ENCODE measurements at regions not wholly inside any gene's neighbourhood (a gene's known extent, or its start where the extent isn't known, plus 50 kb on each side); places are given as distances from the start of the nearest gene placed in this dataset.
"Not testable (repeated sequence)": the region's sequence is repeated elsewhere in the genome, so short reads cannot be mapped to it uniquely, and the experiment has no call there.

GRCh38 chr4:116110713-116111112 lies 974.7 kb downstream of the TRAM1L1 start:
- H3K27ac ChIP-seq (ENCODE audit: low read depth, low read length), result no peak overlapping the region
- no peaks in the 10 kb centered on the region for H3K27me3 ChIP-seq (ENCODE audit: control insufficient read depth in 3 of 3, insufficient read depth in 3 of 3, low read length in 3 of 3)
- H3K36me3 ChIP-seq (ENCODE audit: control insufficient read depth in 3 of 3, insufficient read depth in 3 of 3, low read length in 3 of 3), result no peaks in the 10 kb centered on the region
- H3K9ac ChIP-seq (ENCODE audit: low read depth in 1 of 3, low read length in 3 of 3), result no peak overlapping the region
- no peaks in the 10 kb centered on the region for H3K4me1 ChIP-seq (ENCODE audit: control insufficient read depth in 3 of 3, insufficient read depth in 3 of 3, low read length in 3 of 3)
- H3K4me3 ChIP-seq (ENCODE audit: low read length in 3 of 3), result no peak overlapping the region
- H3K9me3 ChIP-seq (ENCODE audit: control insufficient read depth in 3 of 3, low read length in 3 of 3), result peaks cover 0 to 2% (median 0%) of the 10 kb centered on the region in 3 donors

DNA sequence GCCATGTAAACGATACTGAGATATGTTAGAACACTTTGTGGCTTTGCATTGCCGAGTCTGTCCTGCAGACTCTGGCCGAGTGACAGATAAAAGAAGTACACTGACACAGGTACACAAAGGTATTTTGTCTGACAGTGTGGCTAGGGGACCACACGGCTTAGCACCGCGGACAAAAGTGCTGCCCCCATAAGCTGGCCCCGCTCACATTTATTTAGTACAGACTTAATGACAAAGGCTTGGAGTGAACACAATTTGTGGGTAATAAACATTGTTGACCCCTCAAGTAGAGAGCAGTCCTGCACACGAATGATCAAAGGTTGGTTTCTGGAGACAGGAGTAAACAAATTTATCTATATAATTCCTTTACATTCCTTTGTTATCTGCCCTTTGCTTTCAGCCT lies 976.8 kb downstream of the TRAM1L1 start:
- Histone ChIP-seq H3K4me3 (ENCODE audit: low read length in 3 of 3) (no peak overlapping the region), H3K9me3 (ENCODE audit: control insufficient read depth in 3 of 3, low read length in 3 of 3) (peaks cover 0 to 2% (median 0%) of the 10 kb centered on the region in 3 donors), H3K36me3 (ENCODE audit: control insufficient read depth in 3 of 3, insufficient read depth in 3 of 3, low read length in 3 of 3) (no peaks in the 10 kb centered on the region), H3K27me3 (ENCODE audit: control insufficient read depth in 3 of 3, insufficient read depth in 3 of 3, low read length in 3 of 3) (no peaks in the 10 kb centered on the region), H3K27ac (ENCODE audit: low read depth, low read length) (no peak overlapping the region), H3K4me1 (ENCODE audit: control insufficient read depth in 3 of 3, insufficient read depth in 3 of 3, low read length in 3 of 3) (no peaks in the 10 kb centered on the region), H3K9ac (ENCODE audit: low read depth in 1 of 3, low read length in 3 of 3) (no peak overlapping the region)

GRCh38 chr4:116101321-116101720 lies 984.1 kb downstream of the TRAM1L1 start:
- H3K4me3 ChIP-seq (ENCODE audit: low read length in 3 of 3), result no peak overlapping the region
- peaks cover 0 to 2% (median 0%) of the 10 kb centered on the region in 3 donors for H3K9me3 ChIP-seq (ENCODE audit: control insufficient read depth in 3 of 3, low read length in 3 of 3)
- H3K9ac ChIP-seq (ENCODE audit: low read depth in 1 of 3, low read length in 3 of 3), result no peak overlapping the region
- no peaks in the 10 kb centered on the region for H3K27me3 ChIP-seq (ENCODE audit: control insufficient read depth in 3 of 3, insufficient read depth in 3 of 3, low read length in 3 of 3)
- no peaks in the 10 kb centered on the region for H3K4me1 ChIP-seq (ENCODE audit: control insufficient read depth in 3 of 3, insufficient read depth in 3 of 3, low read length in 3 of 3)
- no peaks in the 10 kb centered on the region for H3K36me3 ChIP-seq (ENCODE audit: control insufficient read depth in 3 of 3, insufficient read depth in 3 of 3, low read length in 3 of 3)
- H3K27ac ChIP-seq (ENCODE audit: low read depth, low read length), result no peak overlapping the region

DNA sequence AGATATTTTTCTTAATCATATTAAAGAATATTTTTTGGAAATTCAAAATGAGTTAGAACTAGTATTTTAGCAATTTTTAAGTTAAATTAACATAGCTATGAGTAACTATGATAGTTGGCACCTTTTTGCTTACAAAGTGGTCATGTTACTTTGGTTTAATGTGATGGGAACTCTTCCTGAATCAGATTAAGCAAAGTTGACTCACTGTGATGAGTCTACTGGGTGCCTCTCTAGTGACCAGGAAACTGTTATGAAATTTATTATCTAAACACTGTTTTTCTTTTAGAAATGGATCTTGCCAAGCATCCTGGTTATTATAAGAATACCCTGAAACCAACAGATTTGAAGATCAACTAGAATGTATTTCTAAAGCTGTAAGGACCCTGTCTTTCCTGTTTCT lies 985.8 kb downstream of the TRAM1L1 start:
- Histone ChIP-seq H3K36me3 (ENCODE audit: control insufficient read depth in 3 of 3, insufficient read depth in 3 of 3, low read length in 3 of 3) (no peaks in the 10 kb centered on the region), H3K4me3 (ENCODE audit: low read length in 3 of 3) (no peak overlapping the region), H3K9me3 (ENCODE audit: control insufficient read depth in 3 of 3, low read length in 3 of 3) (peaks cover 0 to 2% (median 0%) of the 10 kb centered on the region in 3 donors), H3K4me1 (ENCODE audit: control insufficient read depth in 3 of 3, insufficient read depth in 3 of 3, low read length in 3 of 3) (no peaks in the 10 kb centered on the region), H3K27ac (ENCODE audit: low read depth, low read length) (no peak overlapping the region), H3K9ac (ENCODE audit: low read depth in 1 of 3, low read length in 3 of 3) (no peak overlapping the region), H3K27me3 (ENCODE audit: control insufficient read depth in 3 of 3, insufficient read depth in 3 of 3, low read length in 3 of 3) (no peaks in the 10 kb centered on the region)

- not testable (repeated sequence) for H3K36me3 ChIP-seq (ENCODE audit: control insufficient read depth in 3 of 3, insufficient read depth in 3 of 3, low read length in 3 of 3); H3K9ac ChIP-seq (ENCODE audit: low read depth in 1 of 3, low read length in 3 of 3); H3K27me3 ChIP-seq (ENCODE audit: control insufficient read depth in 3 of 3, insufficient read depth in 3 of 3, low read length in 3 of 3); H3K27ac ChIP-seq (ENCODE audit: low read depth, low read length); H3K9me3 ChIP-seq (ENCODE audit: control insufficient read depth in 3 of 3, low read length in 3 of 3); H3K4me1 ChIP-seq (ENCODE audit: control insufficient read depth in 3 of 3, insufficient read depth in 3 of 3, low read length in 3 of 3); H3K4me3 ChIP-seq (ENCODE audit: low read length in 3 of 3)
These were observed 983.9 kb upstream of the NDST4 start for GRCh38 chr4:116097353-116097752.

GRCh38 chr4:116092961-116093360 lies 979.5 kb upstream of the NDST4 start:
- no peaks in the 10 kb centered on the region for H3K27me3 ChIP-seq (ENCODE audit: control insufficient read depth in 3 of 3, insufficient read depth in 3 of 3, low read length in 3 of 3)
- no peaks in the 10 kb centered on the region for H3K36me3 ChIP-seq (ENCODE audit: control insufficient read depth in 3 of 3, insufficient read depth in 3 of 3, low read length in 3 of 3)
- no peak overlapping the region for H3K27ac ChIP-seq (ENCODE audit: low read depth, low read length)
- H3K9ac ChIP-seq (ENCODE audit: low read depth in 1 of 3, low read length in 3 of 3), result no peak overlapping the region
- no peaks in the 10 kb centered on the region for H3K4me1 ChIP-seq (ENCODE audit: control insufficient read depth in 3 of 3, insufficient read depth in 3 of 3, low read length in 3 of 3)
- H3K9me3 ChIP-seq (ENCODE audit: control insufficient read depth in 3 of 3, low read length in 3 of 3), result peaks cover 0 to 2% (median 0%) of the 10 kb centered on the region in 3 donors
- no peak overlapping the region for H3K4me3 ChIP-seq (ENCODE audit: low read length in 3 of 3)

DNA sequence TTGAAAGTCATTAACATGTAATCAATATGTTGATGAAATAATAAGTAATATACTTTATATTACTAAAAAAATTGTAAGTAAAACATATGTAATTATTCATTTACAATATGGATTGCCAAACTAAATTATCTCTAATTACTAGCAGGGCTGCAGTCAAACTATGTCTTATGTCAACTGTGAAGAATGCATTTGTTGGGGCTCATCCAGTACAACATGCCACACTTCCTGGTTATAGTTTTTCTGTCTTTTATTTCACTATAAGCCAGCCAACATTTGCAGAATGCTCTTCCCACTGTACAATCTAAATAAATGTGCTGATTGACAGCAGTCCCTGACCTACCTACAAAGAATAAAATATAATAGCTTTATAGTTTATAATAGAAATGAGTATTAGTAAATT lies 975.4 kb upstream of the NDST4 start:
- no peak overlapping the region for H3K9ac ChIP-seq (ENCODE audit: low read depth in 1 of 3, low read length in 3 of 3)
- no peaks in the 10 kb centered on the region for H3K4me1 ChIP-seq (ENCODE audit: control insufficient read depth in 3 of 3, insufficient read depth in 3 of 3, low read length in 3 of 3)
- H3K9me3 ChIP-seq (ENCODE audit: control insufficient read depth in 3 of 3, low read length in 3 of 3), result no peaks in the 10 kb centered on the region
- no peaks in the 10 kb centered on the region for H3K27me3 ChIP-seq (ENCODE audit: control insufficient read depth in 3 of 3, insufficient read depth in 3 of 3, low read length in 3 of 3)
- no peak overlapping the region for H3K27ac ChIP-seq (ENCODE audit: low read depth, low read length)
- no peaks in the 10 kb centered on the region for H3K36me3 ChIP-seq (ENCODE audit: control insufficient read depth in 3 of 3, insufficient read depth in 3 of 3, low read length in 3 of 3)
- no peak overlapping the region for H3K4me3 ChIP-seq (ENCODE audit: low read length in 3 of 3)

DNA sequence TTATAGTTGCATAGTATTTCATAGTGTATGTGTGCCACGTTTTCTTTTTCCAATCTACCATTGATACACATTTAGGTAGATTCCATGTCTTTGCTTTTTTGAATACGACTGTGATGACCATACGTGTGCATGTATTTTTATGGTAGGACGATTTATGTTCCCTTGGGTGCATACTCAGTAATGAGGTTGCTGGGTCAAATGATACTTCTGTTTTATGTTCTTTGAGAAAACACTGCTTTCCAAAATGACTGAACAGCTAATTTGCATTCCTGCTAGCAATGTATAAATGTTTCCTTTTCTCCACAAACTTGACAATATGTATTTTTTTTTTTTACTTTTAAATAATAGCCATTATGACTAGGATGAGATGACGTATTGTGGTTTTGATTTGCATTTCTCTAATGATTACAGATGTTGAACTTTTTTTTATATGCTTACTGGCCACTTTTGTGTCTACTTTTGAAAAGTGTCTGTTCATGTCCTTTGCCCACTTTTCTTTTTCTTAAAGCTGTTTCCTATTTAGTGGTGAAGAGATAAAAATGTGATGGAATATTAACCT lies 969.5 kb upstream of the NDST4 start:
- no peak overlapping the region for H3K9ac ChIP-seq (ENCODE audit: low read depth in 1 of 3, low read length in 3 of 3)
- no peaks in the 10 kb centered on the region for H3K9me3 ChIP-seq (ENCODE audit: control insufficient read depth in 3 of 3, low read length in 3 of 3)
- no peaks in the 10 kb centered on the region for H3K36me3 ChIP-seq (ENCODE audit: control insufficient read depth in 3 of 3, insufficient read depth in 3 of 3, low read length in 3 of 3)
- H3K4me3 ChIP-seq (ENCODE audit: low read length in 3 of 3), result no peak overlapping the region
- no peaks in the 10 kb centered on the region for H3K4me1 ChIP-seq (ENCODE audit: control insufficient read depth in 3 of 3, insufficient read depth in 3 of 3, low read length in 3 of 3)
- no peak overlapping the region for H3K27ac ChIP-seq (ENCODE audit: low read depth, low read length)
- no peaks in the 10 kb centered on the region for H3K27me3 ChIP-seq (ENCODE audit: control insufficient read depth in 3 of 3, insufficient read depth in 3 of 3, low read length in 3 of 3)

DNA sequence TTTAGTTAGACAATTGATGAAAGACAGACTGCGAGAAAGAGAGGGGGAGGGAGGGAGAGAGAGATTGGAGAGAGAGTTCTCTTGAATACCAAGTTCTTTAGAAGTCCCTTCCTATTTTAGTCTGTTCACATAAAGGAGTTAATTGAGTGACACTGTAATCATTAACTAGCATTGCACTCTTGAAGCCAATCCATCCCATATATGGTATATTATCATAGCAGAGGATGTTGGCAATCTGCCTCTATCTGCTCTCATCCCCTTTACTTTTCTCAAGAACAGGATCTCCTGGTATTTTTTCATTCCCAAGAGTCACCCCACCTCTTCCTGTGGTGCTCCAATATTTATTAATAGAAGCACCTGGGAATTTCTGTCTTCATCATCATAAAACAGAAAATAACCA lies 959.6 kb upstream of the NDST4 start:
- Histone ChIP-seq H3K27ac (ENCODE audit: low read depth, low read length) (no peak overlapping the region), H3K9ac (ENCODE audit: low read depth in 1 of 3, low read length in 3 of 3) (no peak overlapping the region), H3K4me3 (ENCODE audit: low read length in 3 of 3) (no peak overlapping the region), H3K27me3 (ENCODE audit: control insufficient read depth in 3 of 3, insufficient read depth in 3 of 3, low read length in 3 of 3) (no peaks in the 10 kb centered on the region), H3K4me1 (ENCODE audit: control insufficient read depth in 3 of 3, insufficient read depth in 3 of 3, low read length in 3 of 3) (no peaks in the 10 kb centered on the region), H3K36me3 (ENCODE audit: control insufficient read depth in 3 of 3, insufficient read depth in 3 of 3, low read length in 3 of 3) (no peaks in the 10 kb centered on the region), H3K9me3 (ENCODE audit: control insufficient read depth in 3 of 3, low read length in 3 of 3) (no peaks in the 10 kb centered on the region)

DNA sequence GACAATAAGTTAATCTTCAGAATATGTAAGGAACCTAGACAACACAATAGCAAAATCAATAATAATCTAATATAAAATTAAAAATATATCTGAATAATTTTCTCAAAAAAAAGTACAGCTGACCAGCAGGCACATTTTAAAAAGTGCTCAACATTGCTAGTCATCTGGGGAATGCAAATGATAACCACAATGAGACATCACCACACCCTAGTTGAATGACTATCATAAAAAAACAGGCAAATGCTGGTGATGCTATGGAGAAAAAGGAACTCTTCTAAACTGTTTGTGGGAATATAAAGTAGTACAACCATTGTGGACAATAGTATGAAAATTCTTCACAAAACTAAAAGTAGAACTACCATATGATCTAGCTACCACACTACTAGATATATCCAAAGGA lies 956.9 kb upstream of the NDST4 start:
- no peak overlapping the region for H3K4me3 ChIP-seq (ENCODE audit: low read length in 3 of 3)
- no peaks in the 10 kb centered on the region for H3K36me3 ChIP-seq (ENCODE audit: control insufficient read depth in 3 of 3, insufficient read depth in 3 of 3, low read length in 3 of 3)
- no peaks in the 10 kb centered on the region for H3K4me1 ChIP-seq (ENCODE audit: control insufficient read depth in 3 of 3, insufficient read depth in 3 of 3, low read length in 3 of 3)
- H3K27ac ChIP-seq (ENCODE audit: low read depth, low read length), result no peak overlapping the region
- no peak overlapping the region for H3K9ac ChIP-seq (ENCODE audit: low read depth in 1 of 3, low read length in 3 of 3)
- H3K9me3 ChIP-seq (ENCODE audit: control insufficient read depth in 3 of 3, low read length in 3 of 3), result no peaks in the 10 kb centered on the region
- no peaks in the 10 kb centered on the region for H3K27me3 ChIP-seq (ENCODE audit: control insufficient read depth in 3 of 3, insufficient read depth in 3 of 3, low read length in 3 of 3)
